ENCODE measurements at regions not wholly inside any gene's neighbourhood (a gene's known extent, or its start where the extent isn't known, plus 50 kb on each side); places are given as distances from the start of the nearest gene placed in this dataset.

DNA sequence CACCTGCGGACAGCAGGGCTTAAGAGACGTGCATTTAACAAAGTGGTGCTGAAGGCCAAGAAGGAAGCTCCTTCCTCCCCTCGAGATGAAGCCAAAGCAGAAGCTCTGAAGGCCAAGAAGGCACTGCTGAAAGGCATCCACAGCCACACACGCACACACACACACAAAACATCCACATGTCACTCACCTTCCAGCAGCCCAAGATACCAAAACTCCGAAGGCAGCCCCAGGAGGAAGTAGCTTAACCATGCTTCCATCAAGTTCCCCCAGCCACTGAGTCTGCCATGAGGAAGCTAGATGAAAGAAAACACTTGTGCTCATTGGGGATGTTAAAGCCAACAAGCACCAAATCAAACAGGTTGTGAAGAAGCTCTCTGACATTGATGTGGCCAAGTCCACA is 175.7 kb upstream of the POU3F3 start:
- Histone ChIP-seq H2AFZ (no peak overlapping the region), H3K9me2 (ENCODE audit: insufficient read depth) (peaks cover 12% of the 10 kb centered on the region; the same call in 1 of the 2 replicates), H3K4me3 (no peak overlapping the region), H3K4me1 (ENCODE audit: insufficient read depth) (no peaks in the 10 kb centered on the region), H3K79me2 (replicated peaks; ENCODE audit: insufficient read depth) (no peaks in the 10 kb centered on the region), H3K4me2 (no peak overlapping the region), H3K27me3 (ENCODE audit: insufficient read depth) (no peaks in the 10 kb centered on the region), H3F3A (replicated peaks; ENCODE audit: low read depth) (no peaks in the 10 kb centered on the region), H4K20me1 (replicated peaks; ENCODE audit: insufficient read depth) (no peaks in the 10 kb centered on the region), H3K36me3 (ENCODE audit: insufficient read depth) (no peaks in the 10 kb centered on the region), H3K27ac (ENCODE audit: low read depth) (no peak overlapping the region)
- no peak overlapping the region for H3K4me3 Mint-ChIP-seq
- no peaks in the 10 kb centered on the region for H3K27me3 Mint-ChIP-seq (ENCODE audit: insufficient read depth, low read depth, poor library complexity)
- ATAC-seq (no peak), DNase-seq (ENCODE audit: low spot score) (no peak)
- no peak for TF ChIP-seq REST (IDR thresholded peaks at IDR 0.05; ENCODE audit: unreplicated experiment)
- no peak for TF ChIP-seq NANOG (IDR thresholded peaks at IDR 0.05; ENCODE audit: borderline replicate concordance)
- no peak for TF ChIP-seq ZNF462 (CRISPR knock-in tag; IDR thresholded peaks at IDR 0.05)
- TF ChIP-seq CREB1 (CRISPR knock-in tag; IDR thresholded peaks at IDR 0.05; ENCODE audit: low read depth): no peak
- no peak for TF ChIP-seq STAT1 (IDR thresholded peaks at IDR 0.05; ENCODE audit: unreplicated experiment)
- no peak for TF ChIP-seq EZH2phosphoT487 (IDR thresholded peaks at IDR 0.05; ENCODE audit: unreplicated experiment)
- no peak for TF ChIP-seq ZNF331 (CRISPR knock-in tag; IDR thresholded peaks at IDR 0.05; ENCODE audit: low read depth)
- no peak for TF ChIP-seq JUNB (IDR thresholded peaks at IDR 0.05; ENCODE audit: unreplicated experiment)
- TF ChIP-seq EZH2 (IDR thresholded peaks at IDR 0.05; ENCODE audit: low read depth, unreplicated experiment): no peak
- TF ChIP-seq ZNF114 (CRISPR knock-in tag; IDR thresholded peaks at IDR 0.05): no peak
- TF ChIP-seq, protein P1, sequence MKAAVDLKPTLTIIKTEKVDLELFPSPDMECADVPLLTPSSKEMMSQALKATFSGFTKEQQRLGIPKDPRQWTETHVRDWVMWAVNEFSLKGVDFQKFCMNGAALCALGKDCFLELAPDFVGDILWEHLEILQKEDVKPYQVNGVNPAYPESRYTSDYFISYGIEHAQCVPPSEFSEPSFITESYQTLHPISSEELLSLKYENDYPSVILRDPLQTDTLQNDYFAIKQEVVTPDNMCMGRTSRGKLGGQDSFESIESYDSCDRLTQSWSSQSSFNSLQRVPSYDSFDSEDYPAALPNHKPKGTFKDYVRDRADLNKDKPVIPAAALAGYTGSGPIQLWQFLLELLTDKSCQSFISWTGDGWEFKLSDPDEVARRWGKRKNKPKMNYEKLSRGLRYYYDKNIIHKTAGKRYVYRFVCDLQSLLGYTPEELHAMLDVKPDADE (IDR thresholded peaks at IDR 0.05): no peak
- no peak for TF ChIP-seq CTCF (conservative IDR thresholded peaks at IDR 0.05; ENCODE audit: low read depth in 2 of 2)
- TF ChIP-seq POLR2AphosphoS5 (IDR thresholded peaks at IDR 0.05; ENCODE audit: low read depth): no peak
- no peaks in the 10 kb centered on the region for H3K9me3 Mint-ChIP-seq
- no peaks in the 10 kb centered on the region for H3K36me3 Mint-ChIP-seq (ENCODE audit: low read depth)
- H3K27ac Mint-ChIP-seq: no peak overlapping the region
- H3K4me1 Mint-ChIP-seq: peaks cover 6% of the 10 kb centered on the region; the same call in 2 of the 3 replicates
